Stromal cell of bone marrow (primary cell): ENCODE measurements at regions not wholly inside any gene's neighbourhood (a gene's known extent, or its start where the extent isn't known, plus 50 kb on each side); places are given as distances from the start of the nearest gene placed in this dataset.
"Not testable (repeated sequence)": the region's sequence is repeated elsewhere in the genome, so short reads cannot be mapped to it uniquely, and the experiment has no call there.

Experiments used
- DNase-seq: peaks from one replicate; pipeline ENCODE4 v3.0.0-alpha.2; 2012; ENCODE audit warnings: low read depth

GRCh38 chr17:6255322-6255721 is 179.6 kb downstream of the AIPL1 start:
- DNase-seq = no peak

- DNase-seq = no peak
Observed at GRCh38 chr17:6254036-6254435, 180.9 kb downstream of the AIPL1 start.

- DNase-seq = not testable (repeated sequence)
Observed at GRCh38 chr17:6251640-6252039, 181.5 kb downstream of the WSCD1 start.

DNA sequence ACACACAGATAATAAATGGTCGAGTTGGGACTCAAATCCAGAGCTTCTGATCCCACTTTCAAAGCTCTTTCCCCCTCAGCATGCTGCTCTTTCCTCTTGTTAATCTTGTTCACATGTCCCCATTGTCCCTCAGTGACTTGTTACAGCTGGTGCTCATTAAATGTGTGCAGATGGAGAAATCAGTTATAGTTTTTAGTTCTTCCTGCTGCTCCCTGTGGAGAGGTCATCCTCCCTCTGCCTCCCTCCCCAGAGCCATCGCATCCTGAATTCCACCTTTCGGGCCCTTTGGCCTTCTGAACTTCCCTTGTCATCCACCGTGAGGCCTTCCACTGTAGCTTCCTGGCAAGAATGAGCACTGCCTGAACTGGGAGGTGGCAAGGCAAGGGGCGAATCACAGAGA is 179.6 kb downstream of the WSCD1 start:
- DNase-seq = no peak

DNA sequence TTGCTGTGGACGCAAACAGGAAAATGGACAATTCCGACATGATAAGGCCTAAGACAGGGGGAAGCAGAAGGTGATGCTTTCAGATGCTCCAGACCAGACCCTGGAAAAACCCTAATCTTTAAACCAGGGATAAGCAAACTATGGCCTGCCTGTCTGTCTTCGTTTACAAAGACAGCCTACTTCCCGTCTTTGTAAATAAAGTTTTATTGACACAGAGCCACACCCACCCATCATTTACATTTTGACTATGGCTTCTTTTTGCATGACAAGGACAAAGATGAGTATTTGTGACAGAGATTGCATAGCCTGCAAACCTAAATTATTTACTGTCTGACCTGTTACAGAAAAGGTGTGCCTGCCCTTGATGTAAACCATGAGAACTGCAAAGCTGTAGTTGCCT is 177.9 kb downstream of the WSCD1 start:
- DNase-seq = no peak

DNA sequence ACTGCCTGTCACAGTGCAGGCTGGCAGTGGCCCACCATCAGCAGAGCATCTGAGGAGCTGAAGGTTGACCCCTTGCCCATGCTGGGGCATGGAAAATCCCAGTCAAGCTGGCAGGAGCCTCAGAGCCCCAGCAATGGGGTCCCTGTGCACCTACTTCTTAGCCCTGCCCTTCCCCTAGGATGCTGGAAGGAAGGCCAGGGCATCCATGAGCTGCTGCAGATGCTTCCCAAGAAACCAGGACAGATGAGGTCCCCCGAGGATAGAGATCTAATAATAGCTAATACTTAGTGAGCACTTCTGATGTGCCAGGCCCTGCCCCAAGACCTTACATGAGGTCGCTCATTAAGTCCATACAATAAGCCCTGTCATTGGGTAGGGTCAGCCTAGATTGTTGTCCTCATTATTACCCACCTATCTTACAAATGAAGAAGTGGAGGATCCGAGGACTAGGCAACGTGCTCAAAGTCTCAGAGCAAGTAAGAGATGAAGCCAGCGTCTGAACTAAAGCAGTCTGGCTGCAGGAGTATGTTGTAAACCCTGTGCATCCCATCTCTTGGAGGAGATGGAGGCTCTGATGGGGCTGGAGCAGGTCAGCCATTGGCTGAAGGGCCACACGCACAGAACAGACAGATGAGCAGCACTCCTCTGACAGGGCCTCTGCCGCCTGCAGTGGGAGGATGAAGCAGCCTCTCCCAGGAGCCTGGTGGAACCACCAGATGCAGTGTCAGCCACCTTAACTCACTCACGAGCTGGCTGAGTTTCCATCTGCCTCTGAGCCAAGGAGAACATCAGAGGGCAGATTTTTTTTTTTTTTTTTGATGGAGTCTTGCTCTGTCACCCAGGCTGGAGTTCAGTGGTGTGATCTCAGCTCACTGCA is 175.4 kb downstream of the WSCD1 start:
- DNase-seq = no peak

GRCh38 chr17:6244796-6245195 is 174.6 kb downstream of the WSCD1 start:
- DNase-seq = no peak

DNA sequence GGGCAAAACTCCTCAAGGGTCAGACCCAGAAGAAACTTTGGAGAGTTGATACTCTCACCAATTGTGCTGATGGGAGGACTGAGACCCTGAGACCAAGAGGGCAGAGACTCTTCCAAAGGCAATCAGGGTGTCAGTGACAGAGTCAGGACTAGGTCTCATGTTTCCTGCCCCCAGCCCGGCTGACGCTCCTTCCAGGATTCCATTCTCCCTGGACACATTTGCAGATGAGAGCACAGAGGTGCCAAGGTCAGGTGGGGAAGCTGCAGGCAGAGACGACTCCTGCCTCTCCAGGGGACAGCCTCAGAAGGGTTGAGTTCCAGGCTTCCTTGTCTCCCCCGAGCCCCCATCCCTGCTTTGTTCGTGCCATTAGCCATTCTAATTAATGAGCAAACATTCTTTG is 174.1 kb downstream of the WSCD1 start:
- no peak for DNase-seq

- DNase-seq = no peak
Observed at GRCh38 chr17:6243186-6243585, 173.0 kb downstream of the WSCD1 start.

DNA sequence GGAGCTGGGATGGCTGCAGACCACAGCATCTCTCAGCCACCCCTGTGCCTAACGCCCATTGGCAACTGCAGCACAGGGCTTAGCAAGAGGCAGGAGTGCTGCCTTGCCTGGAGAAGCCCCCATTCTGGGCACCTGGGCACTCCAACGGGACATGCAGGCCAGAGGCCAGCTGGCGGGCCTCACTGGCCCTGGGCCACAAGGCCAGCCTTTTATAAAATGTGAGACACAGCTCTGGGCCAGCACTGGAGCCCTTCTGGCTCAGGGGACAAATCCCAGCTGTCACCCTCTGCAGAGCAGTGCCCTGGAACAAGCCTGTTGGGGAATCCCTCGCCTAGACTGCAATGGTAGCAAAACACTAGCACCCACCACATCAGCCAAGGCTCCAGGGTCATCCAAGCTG is 171.8 kb downstream of the WSCD1 start:
- no peak for DNase-seq

GRCh38 chr17:6241381-6241780 is 171.2 kb downstream of the WSCD1 start:
- no peak for DNase-seq

DNA sequence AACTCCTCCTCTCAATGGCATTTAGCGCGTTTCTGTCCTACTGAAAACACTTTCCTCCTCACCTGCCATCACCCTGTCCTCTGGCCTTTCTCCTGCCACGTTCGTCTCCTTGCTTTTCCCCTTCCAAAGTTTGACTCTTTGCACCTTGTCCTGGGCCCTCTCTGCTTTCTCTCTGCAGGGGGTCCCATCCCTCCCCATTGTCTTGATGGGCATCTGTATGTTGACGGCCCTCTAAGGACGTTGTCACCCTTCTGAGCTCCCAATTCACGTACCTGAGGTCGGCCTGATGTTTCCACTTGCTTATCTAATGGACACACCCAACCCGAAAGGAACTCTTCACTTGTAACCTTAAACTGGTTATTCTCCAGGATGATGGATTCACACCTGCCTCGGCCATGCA is 170.4 kb downstream of the WSCD1 start:
- DNase-seq = no peak

- DNase-seq = no peak
Observed at GRCh38 chr17:6240001-6240400, 169.8 kb downstream of the WSCD1 start.

DNA sequence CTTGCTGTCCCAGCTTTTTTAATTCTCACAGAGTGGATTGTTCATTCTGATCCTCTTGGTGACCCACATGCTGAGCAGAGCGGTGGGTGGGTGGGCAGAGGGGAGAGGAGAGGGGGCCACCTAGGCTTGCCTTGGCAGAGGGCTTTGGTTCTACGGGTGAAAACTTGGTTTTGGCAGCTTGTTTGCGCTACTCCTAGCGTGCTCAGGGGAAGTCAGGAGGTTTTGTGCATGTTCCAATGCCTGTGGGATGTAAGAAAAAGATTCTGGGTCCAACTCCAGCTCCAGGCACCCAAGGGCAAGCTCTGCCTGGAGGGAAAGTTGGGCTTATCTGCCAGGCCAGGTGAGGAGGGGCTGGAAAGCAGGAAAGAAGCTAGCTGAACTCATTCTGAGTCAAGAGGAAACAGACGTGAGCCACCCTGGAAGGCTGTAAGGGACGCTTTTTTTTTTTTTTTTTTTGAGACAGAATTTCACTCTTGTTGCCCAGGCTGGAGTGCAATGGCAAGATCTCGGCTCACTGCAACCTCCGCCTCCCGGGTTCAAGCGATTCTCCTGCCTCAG is 169.1 kb downstream of the WSCD1 start:
- DNase-seq = no peak

DNA sequence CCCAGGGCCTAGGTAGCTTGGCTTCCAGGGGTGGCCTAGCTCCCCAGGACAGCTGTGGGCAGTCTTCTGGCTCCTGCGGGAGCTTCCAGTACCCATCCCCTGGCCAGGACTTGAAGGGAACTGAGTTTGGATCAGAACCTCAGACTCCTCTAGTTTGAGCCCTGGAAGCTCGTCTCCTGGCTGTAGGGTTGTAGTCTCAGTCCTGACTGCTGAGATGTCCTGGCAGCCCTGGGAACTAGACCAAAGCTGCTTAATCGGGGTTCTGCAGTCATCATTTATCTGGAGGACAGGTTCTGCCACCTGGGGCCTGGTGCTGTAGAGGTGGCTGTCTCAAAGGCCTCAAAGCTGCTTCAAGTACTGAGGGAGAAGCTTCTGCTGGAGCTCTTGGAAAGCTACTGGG is 163.7 kb downstream of the WSCD1 start:
- DNase-seq = no peak

DNA sequence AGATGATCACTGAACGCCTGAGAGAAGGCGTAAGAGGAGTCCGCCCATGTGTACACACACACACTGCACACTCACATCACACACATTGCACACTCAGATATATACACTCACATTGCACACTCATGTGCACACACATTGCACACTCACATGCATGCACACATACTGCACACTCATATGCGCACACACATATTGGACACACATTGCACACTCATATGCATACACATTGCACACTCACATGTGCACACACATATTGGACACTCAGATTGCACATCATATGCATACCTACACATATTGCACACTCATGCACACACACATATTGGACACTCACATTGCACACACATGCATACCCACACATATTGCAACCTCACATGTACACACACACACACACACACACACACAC is 163.2 kb downstream of the WSCD1 start:
- DNase-seq = no peak

- no peak for DNase-seq
Observed at GRCh38 chr17:6232732-6233101, 162.5 kb downstream of the WSCD1 start.

DNA sequence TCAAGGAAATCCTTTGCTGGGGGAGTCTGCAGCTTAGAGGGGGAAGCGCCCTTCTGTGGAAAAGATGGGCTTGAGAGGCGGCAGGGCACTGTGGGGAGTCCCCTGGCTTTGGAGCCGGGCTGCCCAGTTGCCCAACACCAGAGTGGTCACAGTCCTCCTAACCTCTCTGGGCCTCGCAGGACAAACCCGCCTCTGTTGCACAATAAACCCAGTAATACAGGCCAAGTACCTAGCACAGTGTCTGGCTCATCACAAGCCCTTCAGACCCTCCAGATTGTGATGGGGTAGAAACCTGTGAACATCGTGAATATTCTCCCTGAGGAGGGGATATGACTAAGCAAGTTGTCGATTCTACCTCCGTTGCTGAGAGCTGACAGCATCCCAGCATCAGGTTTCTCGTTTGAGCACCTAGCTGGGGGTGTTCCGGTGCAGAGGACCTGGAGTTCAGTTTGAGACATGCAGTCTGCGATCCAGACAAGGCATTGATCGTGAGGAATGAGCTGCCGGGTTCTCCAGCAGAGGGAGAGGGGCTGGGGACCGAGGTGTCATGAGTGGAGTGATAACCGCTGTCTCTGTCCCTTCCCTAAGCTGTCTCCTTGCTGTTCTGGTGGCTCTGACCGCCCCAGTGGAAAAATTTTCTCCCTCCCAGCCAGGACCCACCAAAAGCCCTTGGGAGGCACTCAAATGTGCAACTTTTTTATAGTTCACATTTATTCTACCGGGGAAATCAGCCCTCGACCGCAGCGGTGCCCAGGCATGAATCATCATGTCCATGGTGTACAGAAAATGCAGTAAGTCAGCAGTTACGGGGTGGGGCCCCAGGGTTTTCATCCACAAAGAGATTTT is 161.9 kb downstream of the WSCD1 start:
- no peak for DNase-seq

- DNase-seq = no peak
Observed at GRCh38 chr17:6231465-6231864, 161.3 kb downstream of the WSCD1 start.

DNA sequence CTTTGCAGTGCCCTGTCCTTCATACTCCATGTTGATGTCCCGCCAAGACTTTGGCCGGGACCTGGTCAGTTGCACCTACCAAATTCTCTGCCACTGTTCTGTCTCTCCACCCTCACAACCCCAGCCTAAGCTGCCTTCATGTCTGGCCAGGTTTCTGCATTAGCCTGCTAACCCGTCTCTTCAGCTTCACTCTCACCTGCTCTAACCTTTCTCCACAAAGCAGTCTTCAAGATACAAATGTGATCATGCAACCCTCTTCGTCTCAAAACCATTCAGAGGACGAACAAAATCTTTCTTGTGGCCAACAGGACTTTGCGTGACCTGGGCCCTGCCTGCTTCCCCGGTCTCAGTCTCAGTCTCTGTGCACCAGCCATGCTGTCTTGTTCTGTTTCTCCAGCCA is 148.2 kb downstream of the WSCD1 start:
- DNase-seq = no peak

GRCh38 chr17:6215071-6216035 is 145.2 kb downstream of the WSCD1 start:
- no peak for DNase-seq

DNA sequence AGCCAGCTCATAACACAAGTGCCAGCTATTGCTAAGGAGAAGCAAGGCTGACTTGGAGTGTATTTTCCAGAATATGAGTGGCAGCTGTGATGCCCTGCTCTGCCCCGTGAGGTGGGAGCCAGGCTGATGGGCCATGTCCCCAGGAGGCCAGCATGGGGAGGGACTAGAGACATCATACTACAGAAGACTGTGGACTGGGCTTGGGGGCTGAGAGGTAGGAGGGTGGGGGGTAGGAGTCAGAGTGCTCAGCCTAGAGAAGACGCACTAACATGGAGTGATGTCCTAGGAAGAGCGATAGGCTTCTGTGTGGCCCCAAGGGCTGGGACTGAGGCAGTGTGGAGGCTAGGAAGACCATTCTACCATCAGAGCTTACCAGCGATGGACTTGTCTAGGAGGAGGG is 143.7 kb downstream of the WSCD1 start:
- no peak for DNase-seq
